ENCODE measurements at regions not wholly inside any gene's neighbourhood (a gene's known extent, or its start where the extent isn't known, plus 50 kb on each side); places are given as distances from the start of the nearest gene placed in this dataset.

DNA sequence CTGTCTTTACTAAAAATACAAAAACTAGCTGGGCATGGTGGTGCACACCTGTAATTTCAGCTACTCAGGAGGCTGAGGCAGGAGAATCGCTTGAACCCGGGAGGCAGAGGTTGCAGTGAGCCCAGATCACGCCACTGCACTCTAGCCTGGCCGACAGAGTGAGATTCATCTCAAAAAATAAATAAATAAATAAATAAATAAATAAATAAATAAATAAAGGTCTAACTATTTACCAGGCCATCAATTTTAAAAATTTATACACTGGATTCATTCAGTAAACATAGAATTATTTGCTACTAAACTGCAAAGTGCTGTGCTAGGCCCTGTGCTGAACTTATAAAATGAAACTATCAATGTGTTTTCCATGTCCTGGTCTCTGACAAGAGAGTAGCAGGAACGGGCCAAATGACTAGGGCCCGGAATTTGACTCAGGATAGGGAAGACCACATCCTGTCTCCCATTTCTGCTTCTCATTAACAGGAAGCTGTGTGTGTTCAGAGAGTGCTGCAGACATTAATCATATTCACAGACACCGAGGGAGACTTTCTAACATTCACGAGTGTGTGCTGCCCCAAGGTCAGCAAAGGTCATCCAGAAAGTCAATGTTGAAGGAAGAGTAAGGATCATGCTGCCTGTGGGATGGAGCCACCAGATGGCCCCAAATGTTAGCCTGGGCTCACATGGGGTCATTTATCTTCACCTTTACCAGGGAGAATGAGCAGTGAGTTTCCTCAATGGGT is 95.8 kb downstream of the SPP2 start:
- peak; percentile 18 for DNase-seq

DNA sequence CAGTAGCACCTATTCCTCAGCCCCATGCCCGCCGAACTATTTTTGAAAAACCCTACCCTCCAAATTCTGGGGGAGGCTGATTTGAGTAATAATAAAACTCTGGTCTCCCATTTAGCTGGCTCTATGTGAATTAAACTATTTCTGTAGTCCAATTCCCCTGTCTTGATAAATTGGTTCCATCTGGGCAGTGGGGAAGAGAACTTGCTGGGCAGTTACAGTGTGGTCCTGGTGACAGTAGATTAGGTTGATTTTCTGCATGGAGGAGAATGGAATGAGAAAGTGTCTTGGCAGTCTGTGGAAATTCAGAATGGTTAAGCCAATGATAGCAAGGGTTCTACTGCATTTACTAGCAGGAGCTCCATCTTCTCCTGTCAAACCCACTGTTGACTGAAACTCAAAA is 95.0 kb downstream of the SPP2 start:
- DNase-seq, result no peak

DNA sequence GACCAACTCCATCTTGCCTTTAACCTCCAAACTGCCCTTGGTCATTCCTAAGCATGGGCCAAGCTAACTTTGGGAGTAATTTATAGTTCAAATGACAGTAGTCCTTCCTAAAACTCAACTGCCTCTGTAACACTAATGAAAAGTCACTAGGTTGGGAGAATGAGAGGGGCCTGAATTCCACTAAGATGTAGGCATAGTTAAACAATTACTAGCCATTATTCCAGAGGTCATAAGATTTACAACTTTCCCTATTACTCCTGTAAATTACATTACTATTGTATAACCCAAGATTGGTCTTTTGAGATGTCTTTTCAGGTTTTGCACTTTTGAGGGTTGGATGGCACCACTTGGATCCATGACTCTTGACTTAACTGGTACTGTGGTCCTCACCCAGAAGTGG is 94.6 kb downstream of the SPP2 start:
- DNase-seq, result no peak

DNA sequence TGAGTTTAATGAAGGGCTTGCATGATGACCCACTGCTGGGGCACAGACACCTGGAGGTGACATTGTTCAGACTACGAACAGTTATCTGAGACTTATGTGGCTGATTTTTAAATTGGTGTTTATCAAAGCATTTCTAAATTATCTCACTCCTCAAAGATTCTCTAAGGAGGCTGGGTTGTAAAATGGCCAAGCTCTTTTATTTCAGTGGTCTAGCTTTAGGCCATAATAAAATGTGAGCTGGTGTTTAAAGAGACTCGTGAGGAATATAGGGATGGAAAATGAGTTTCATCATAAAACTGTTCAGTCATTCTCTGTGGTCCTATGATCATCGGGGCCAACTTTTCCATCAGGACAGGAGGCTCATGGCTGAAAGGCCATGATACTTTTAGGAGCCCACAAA is 93.4 kb downstream of the SPP2 start:
- DNase-seq, result no peak

DNA sequence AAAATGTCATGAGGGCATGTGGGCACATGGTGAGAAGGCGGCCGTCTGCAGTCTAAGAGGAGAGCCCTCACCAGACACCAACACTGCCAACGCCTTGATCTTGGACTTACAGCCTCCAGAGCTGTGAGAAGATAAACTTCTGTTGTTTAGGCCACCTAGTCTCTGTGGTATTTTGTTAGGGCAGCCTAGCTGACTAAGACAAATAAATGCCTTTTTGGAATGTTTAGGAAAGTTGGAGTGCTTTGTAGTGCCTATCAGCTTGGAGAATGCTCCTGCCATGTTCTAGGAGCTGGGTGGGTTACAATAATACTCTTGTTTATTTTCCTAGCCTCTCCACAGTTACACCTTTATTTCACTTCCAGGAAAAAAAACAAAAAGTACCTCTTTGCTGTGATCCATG is 92.0 kb downstream of the SPP2 start:
- DNase-seq, result no peak

DNA sequence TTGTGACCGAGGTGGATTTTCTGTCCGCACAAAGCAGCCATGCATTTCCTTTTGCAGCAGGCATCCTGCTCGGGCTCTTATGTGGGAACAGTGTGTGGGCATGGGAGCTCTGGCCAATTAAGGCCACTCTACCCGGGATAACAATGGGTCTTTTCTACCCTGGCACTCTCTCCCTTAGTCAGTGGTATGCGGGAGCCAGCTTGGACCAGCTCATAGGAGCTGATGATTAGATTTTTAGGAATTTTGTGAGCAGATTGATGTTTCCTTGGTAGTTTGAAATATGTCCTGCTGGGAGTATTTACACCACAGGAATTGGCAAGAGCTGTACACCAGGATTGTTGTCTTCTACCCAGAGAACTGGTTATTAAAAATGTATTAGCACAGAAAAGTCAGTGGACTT is 89.3 kb downstream of the SPP2 start:
- DNase-seq, result no peak

DNA sequence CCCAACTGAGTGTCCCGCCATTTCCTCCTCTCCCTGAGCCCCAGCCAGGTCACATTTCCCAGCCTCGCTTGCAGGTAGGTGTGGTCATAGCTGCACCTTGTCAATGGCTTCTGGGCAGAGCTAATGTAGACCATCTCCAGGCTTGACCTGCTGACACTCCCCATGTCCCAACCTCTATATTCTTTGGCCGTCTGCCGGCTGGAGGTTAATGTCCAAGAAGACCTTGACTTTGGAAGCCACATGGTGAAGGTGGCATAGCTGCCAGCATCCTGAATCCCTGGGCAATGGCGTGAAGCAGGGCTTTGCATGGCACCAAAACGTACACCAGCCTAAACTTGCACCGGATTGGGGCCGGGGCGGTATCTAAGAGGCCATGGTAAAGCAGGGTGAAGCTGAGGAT is 88.3 kb downstream of the SPP2 start:
- DNase-seq, result no peak

DNA sequence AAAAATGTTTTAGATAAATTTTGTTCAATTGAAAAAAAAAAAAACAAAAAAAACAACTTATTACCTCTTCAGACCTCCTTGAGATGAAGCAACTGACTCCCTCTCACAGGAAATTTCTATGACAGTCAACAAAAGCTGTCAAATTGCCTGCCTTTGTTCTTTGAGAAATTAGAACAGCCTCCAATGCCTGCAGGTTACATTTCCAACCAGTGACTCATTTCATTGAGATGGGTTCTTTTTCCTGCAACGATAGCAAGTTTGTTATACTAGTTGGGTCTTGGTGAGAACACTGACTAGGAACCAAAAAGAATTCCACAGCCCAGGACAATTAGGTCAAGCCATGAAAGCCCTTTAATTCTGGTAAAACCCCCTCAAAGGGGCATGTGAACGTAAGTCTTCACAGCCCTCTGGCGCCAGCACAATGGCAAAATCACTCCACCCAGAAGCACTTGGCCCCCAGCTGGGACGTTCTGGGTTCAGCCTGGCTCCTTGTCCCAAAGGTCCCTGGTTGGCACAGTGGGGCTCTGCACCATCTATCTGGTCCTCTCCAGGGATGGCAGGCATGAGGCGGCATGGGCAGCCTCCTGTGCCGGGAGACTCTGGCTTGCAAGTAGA is 87.0 kb downstream of the SPP2 start:
- DNase-seq, result no peak

DNA sequence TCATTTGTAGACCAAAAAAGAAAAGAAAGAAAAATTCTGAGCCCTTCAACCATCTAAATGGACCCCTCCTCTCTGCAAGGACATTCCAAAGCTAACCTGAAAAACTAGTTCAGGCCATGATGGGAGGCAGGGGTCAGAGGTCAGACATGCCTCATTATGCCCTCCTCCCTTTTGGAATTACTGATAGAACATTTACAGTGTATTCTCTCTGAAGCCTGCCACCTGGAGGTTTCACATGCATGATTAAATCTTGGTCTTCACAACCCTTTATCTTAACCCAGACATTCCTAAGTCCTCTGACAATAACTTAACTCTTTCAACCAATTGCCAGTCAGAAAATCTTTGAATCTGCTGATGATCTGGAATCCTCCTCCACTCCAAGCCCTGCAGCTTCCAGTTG is 86.0 kb downstream of the SPP2 start:
- DNase-seq, result no peak

DNA sequence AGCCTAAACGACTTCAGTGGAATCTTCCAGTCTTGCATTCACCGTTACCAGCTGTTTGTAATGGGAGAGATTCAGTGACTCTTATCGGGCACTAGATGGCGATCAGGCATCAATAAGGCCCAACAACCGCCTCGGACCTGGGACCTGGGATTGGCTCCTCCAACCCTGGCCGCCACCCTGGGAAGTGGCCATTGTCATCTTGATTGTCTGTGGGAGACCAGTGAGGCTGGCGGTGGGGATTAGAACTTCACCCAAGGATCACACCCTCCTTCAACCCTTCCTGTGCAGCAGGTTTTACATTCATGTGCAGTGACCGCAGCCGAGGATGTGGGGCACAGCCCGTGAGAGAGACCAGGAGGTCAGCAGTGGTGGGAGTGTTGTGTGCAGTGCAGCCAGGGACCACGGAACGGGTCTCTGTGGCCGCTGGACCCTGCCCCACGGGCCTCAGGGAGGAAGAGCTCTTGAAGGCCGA is 85.3 kb downstream of the SPP2 start:
- peak; percentile 62 for DNase-seq

DNA sequence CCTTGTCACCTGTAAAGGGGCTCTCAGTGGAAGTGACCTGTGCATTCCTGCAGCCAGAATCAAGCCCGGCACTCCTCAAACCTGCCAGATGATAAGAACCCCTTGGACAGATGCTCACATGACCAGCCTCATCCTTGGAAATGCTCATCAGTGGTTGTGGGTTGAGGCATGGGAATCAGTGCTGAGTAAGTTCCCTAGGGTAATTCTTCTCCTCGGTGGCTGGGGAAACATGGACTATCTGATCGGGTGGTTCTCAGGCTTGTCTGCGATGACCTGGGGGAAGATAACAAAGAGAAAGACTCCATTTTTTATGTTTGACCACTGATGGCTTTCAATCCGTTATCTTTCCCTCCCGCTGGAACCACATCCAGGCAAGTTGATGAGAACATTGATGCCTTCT is 84.0 kb downstream of the SPP2 start:
- no peak for DNase-seq

DNA sequence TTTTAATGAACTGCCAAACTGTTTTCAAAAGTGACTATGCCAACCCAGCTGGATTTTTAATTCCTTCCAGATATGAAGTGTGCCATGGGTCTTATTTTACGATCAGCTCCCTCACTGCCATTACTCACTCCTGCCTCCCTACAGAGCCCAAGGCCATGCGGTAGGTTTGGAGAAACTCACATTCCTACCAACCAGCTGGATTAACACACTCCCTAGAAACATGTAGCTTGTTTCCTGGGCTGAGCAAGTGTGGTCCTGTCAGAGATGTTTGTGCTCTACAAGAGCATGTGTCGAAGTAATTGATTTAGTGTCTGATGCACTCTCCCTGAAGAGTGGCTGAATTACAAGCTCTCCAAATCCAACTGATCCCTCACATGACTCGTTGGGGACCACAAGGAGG is 82.5 kb downstream of the SPP2 start:
- DNase-seq, result no peak

DNA sequence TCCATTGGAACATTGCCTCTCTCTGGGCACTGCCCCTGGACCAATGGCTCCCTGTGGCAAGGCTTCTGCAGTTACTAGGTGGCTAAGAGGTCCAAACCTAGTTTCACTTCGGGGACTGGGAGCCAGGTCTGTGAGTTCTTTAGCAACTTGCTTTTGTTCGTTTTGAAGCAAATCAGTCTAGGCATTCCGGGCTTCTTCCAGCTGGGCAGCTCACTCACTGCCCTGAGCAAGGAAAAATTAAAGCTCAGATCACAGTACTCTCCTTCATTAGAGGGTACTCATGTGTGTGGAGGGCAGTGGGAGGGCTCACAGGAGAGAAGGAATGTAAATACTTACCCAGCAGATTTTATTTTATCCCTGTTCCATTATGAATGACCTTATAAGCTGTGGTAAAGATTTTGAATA is 80.3 kb downstream of the SPP2 start:
- no peak for DNase-seq

DNA sequence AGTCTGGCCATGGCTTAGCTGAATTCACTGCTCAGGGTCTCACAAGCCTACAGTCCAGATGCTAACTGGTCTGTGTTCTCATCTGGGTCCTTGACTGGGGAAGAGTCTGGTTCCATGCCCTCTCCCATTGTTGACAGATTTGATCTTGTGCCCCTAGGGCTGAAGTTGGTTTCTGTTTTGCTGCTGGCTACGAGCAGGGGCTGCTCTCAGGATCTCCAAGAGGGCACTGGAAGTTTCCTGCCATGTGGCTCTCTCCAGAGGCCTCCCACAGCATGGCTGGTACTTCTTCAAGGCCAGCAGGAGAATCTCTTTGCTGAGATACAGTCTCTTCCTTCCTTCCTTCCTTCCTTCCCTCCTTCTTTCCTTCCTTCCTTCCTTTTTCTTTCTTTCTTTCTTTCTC is 78.1 kb downstream of the SPP2 start:
- no peak for DNase-seq
